ENCODE measurements at regions not wholly inside any gene's neighbourhood (a gene's known extent, or its start where the extent isn't known, plus 50 kb on each side); places are given as distances from the start of the nearest gene placed in this dataset.

- TF ChIP-seq CTCF (IDR thresholded peaks at IDR 0.05; ENCODE audit: low read depth, low read length, poor library complexity, severe bottlenecking) (no peak), EZH2phosphoT487 (IDR thresholded peaks at IDR 0.05; ENCODE audit: borderline replicate concordance, low read length) (no peak)
Measured at GRCh38 chr5:13003457-13003856, 941.0 kb downstream of the DNAH5 start.

Measured in DOHH2 (cell line).